ENCODE measurements at regions not wholly inside any gene's neighbourhood (a gene's known extent, or its start where the extent isn't known, plus 50 kb on each side); places are given as distances from the start of the nearest gene placed in this dataset.
"Not testable (repeated sequence)": the region's sequence is repeated elsewhere in the genome, so short reads cannot be mapped to it uniquely, and the experiment has no call there.

DNA sequence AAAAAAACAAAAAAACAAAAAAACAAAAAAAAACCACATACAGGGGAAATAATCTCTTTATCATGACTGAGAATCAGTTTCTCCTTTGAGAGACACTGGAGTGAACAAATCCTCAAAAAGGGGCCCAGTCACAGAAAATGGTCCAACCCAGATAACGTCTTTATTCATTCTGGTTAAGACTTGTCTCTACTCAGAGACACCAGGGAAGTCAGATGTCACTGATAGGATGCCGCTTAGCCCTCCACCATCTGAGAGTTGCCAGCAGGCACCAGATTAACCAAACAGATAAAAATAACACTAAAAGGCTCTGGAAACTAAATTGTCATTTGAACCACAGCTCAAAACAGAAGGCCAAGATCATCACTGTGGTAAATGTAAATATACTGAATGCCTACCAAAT lies 1163.4 kb upstream of the ATXN8OS start:
- no peak for DNase-seq

GRCh38 chr13:68940049-68940448 lies 1167.6 kb upstream of the ATXN8OS start:
- DNase-seq: no peak

GRCh38 chr13:68938639-68939038 lies 1169.0 kb upstream of the ATXN8OS start:
- no peak for DNase-seq

DNA sequence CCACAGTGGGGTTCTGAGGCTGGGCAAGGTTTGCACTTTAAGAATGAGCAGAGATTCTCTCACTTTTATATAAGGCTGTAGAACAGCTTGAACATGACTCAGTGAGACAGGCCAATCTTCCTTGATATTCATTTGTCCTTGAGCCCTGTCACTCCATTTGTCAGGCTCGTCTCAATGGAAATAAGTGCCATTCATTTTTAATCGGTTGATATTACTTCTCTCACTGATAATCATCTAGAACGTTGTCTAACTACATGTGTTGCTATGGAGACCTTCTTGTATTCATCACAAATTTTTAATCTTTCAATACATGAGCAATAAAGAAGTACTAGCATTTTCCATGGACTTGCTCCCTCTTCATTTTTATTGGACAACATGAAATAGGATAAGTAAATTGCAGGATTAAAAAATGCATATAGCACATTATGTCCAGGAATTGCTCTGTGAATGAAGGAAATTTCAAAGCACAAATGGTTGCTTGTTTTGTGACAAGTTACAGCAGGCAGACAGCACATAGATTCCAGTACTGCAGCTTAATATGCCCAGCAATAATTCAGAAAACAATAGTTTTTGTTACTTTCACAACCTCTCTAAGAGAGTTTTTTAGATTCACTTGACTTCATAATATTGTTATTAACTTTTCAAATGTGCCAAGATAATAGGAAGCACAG lies 1178.4 kb upstream of the ATXN8OS start:
- DNase-seq: no peak

DNA sequence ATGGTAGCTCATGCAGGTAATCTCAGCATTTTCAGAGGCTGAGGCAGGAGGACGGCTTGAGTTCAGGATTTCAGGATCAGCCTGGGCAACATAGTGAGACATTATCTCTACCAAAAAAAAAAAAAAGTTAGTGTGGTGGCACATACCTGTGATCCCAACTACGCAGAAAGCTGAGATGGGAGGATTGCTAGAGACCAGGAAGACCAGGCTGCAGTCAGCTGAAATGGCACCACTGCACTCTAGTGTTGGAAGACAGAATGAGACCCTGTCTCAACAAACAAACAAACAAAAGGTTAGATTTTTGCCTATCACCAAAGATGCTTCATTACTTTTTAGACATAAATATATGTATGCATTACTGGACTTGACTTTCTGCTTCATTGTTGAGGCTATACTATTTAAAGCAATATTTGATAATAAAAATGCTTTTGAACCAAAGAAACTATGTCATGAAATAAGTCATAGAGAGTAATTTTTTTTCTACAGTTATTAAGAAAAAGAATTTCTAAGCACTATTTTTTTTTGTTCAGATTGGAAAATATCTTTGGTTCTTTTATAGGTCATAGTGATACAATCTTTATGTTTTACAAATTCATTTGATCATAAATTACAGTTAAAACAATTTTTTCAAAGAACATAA lies 1180.1 kb upstream of the ATXN8OS start:
- DNase-seq: no peak

DNA sequence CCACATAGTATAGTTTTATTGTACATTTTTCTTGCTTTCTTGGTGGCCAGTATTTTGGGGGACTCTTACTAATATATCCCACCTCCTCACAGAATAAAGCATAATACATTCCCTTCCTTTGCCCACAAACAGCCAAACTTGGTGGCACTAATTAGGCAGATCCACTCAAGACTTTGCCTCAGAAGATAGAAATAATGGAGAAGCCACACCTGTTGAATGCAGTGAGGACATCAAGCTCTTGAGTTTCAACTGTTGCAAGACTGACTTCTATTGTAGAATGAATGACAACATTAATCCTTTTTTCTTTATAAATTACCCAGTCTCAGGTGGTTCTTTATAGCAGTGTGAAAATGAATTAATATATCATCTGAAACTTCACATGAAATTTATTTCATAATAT lies 1183.6 kb upstream of the ATXN8OS start:
- DNase-seq: no peak

DNA sequence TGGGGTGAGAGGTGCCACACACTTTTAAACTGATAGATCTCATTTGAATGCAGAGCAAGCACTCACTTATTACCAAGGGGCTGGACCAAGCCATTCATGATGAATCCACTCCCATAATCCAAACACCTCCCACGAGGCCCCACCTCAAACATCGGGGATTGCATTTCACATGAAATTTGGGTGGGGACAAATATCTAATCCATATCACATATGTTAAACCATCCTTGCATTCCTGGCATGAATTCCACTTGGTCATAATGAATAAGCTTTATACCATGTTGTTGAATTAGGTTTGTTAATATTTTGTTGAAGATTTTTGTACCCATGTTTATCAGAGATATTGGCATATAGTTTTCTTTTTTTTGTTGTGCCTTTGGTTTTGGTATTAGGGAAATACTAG lies 1198.7 kb upstream of the ATXN8OS start:
- DNase-seq: no peak

GRCh38 chr13:68905186-68905585 lies 1202.4 kb upstream of the ATXN8OS start:
- no peak for DNase-seq

- no peak for DNase-seq
These were observed 1210.2 kb upstream of the ATXN8OS start for GRCh38 chr13:68897331-68897928.

DNA sequence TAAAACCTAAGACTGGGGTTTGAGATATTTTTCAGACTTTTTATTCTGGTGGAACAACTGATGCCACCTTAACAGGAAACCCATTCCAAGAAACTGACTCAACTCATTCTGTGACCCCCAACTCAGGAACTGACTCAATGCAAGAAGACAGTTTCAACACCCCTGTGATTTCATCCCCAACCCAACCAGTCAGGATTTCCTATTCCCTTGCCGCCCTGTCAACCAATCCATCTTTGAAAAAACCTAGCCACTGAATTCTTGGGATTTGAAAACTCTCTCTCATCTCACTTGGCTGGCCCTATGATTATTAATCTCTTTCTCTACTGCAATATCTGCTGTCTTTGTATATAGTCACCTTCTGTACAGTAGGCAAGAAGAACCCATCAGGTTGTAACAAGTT lies 1211.9 kb upstream of the ATXN8OS start:
- no peak for DNase-seq

DNA sequence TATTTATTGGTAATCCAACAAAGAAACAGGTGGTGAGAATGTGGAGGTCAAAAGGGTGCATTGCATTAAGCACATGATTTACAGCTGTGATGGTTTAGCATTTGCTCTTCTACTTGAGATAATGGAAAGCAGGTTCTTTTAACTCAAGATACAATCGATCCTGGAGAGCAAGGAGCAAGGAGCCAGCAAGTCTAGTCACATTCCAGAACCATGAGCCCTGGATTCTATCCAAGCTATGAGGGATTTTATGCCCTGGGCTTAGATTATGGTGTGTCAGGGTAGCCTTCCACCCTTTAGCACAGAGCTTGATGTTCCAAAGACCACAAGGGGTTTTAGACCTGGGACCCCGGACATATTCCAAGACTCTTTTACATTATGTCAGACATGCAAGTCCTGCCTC lies 1213.9 kb upstream of the ATXN8OS start:
- not testable (repeated sequence) for DNase-seq

GRCh38 chr13:68892596-68892995 lies 1215.0 kb upstream of the ATXN8OS start:
- not testable (repeated sequence) for DNase-seq

DNA sequence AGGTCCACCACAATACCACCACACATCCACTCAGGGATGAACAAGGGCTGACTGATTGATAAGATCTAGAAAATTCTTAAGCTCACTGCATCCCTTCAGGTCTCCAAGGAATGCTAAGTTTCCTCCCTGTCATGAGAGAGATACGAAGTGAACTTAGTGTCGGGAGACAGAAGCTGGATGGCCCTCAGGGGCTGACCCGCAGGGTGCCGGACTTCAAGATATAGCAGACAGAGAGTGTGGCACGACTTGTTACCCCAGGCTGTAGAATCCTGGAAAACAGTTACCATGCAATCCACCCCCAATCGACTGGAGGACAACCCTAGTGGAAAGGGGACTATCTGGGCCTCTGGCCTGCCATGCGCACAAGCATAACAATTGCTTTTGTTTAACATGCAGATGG lies 1217.5 kb upstream of the ATXN8OS start:
- not testable (repeated sequence) for DNase-seq

DNA sequence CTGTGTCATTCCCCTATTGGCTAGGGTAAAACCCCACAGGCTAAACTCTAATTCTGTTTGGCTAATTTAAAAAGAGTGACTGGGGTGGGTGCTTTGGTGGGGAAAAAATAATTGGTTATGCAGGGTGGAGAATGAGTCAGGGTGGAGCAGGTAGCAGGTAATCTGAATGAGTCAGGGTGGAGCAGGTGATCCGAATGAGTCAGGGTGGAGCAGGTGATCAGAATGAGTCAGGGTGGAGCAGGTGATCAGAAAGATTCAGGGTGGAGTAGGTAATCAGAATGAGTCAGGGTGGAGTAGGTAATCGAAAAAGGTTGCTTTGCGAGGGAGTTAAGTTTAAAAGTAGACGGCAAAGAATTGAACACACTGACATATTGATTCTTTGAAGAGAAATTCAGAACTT lies 1218.8 kb upstream of the ATXN8OS start:
- DNase-seq: no peak

DNA sequence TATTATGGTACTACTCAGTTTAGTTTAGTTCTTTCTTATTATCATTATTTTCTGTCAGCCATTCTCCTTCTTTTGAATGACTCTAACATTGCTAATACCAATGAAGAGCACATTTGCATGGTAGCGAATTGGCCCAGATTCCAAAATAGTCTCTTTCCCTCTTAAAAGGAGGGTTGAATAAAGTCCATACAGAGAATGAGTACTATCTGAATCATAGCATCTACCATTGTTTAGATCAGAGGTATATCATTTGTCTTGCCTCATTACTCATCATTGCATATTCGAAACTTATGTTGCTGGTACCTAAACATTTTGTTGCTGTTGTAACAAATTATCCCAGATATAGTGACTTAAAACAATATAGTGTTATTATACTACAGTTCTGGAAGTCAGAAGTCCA lies 1235.3 kb upstream of the ATXN8OS start:
- no peak for DNase-seq

DNA sequence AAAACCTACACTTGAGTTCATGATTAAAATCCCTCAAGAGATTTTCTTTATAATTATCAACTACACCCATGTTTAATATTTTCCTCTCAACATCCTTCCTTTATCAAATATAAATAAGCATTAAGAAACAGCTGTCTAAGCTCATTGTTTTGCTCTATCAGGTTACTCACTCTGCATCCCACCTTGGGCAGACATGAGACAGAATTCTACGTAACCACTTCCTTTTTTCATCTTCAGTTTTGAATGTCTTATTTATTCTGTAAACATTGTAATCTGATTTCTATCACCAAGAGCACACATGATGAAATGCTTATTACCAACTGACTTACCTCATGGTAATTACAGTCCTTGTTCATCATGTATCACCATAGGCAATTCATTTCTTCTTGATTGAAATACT lies 1256.6 kb upstream of the ATXN8OS start:
- DNase-seq: no peak

DNA sequence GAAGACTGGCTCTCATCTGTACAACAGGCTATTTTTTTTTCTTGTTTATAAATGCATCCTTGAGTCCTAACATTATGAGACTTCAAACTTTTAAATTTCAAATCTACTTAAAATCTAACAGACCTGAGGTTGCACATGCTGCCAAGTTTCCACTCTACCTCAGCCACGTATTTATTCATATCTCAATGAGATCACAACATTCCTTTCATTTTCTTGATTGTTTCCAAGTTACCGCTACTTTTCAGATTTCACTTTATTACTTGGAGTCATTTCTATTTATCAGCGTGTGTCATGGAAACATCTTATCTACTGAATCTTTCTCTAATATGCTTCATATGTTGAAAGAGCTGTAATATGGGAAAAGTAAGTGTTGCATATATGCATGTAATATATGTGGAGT lies 1257.5 kb upstream of the ATXN8OS start:
- peak; percentile 23 for DNase-seq

GRCh38 chr13:68846663-68847062 lies 1261.0 kb upstream of the ATXN8OS start:
- no peak for DNase-seq

DNA sequence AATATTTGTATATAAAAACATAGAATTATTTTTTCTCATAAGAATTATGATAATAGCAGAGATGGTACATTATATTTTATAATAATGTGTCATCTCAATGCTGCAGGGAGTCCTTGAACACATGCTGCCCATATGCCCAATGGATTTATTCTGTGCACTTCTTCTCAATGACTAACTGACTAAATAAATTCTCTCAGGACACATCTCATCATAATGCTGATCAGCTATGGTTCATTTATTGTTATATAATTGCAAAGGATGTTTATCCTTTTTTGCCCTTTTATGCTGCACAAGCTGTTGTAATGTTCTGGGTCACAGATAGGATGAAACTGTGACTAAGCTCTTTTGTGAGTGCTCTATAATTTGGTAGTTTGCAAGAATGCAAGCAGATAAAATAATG lies 1273.3 kb upstream of the ATXN8OS start:
- DNase-seq: no peak

- no peak for DNase-seq
These were observed 1290.9 kb upstream of the ATXN8OS start for GRCh38 chr13:68816715-68817114.

DNA sequence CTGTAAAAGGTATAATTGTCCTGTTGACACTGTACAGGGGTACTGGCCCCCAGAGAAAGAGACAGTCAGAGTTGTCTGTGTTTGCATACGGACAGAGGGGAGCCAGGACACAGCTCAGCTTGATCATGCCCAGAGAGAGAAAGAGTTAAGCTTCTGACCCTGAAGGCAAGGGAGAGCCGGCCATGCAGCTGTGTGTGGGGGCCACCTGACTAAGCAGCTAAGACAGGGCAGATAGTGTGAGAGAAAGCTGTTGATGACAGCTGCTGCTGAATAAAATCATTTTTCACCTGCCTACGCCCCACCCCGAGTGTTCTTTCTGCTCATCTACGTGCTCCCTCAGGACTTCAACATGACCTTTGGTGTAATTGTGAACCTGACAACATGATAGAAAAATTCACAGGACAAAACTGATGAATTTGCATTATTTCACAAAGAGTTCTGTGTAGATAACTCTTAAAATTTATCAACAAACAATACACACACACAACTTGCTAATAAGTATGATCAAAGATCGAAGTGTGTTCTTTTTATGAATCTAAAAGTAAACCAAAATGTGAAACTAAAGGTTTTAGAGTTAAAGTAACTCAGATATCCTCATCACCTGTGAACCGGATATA lies 1294.3 kb upstream of the ATXN8OS start:
- no peak for DNase-seq

- no peak for DNase-seq
These were observed 1297.0 kb upstream of the ATXN8OS start for GRCh38 chr13:68810660-68811059.

DNA sequence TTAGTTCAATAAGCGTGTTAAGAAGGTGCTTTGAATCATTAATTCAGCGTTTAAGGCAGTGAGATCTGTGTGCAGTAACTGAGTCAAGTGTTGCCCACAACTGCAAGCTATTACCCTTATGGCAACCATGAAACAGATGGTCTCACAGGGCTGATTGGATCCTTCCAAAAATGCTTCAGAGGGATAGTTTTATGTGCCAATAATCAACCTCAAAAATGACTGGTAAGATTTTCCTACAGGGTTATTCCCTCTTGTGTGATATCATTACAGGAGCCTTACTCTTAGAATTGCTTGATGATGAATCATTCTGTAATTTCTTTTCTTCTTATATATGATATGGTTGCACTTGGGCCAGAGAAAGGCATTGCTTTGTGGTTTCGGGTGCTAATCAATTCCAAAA lies 1299.2 kb upstream of the ATXN8OS start:
- no peak for DNase-seq

DNA sequence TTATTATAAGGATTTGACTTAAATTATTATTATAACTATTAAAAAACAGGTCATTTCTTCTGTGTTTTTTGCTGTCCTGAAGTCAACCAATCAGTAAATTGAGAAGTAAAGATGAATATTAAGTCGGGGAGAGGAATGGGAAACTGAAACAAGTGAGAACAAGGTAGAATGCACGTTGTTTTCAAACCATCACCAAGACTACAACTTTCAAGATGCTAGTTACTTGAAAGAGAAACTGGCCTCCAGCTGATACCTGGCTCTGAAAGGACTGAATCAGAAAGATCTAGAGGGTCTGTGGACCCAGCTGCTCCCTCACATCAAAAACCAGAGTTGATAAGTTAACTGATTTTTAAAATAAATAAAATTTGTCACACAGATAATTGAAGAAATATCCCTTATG lies 1301.5 kb upstream of the ATXN8OS start:
- DNase-seq: no peak

Measured in skin of body (tissue), 1 donor.